Stimulated activated CD4-positive, alpha-beta T cell treated with anti-CD3 and anti-CD28 coated beads, Interleukin-4, amount 100 ng/mL, for 4 hours (primary cell): ENCODE measurements at regions not wholly inside any gene's neighbourhood (a gene's known extent, or its start where the extent isn't known, plus 50 kb on each side); places are given as distances from the start of the nearest gene placed in this dataset.

ENCODE experiments used
- DNase-seq, 2 experiments: peaks; one replicate each; pipeline ENCODE4 v3.0.0-alpha.2; 2020

DNA sequence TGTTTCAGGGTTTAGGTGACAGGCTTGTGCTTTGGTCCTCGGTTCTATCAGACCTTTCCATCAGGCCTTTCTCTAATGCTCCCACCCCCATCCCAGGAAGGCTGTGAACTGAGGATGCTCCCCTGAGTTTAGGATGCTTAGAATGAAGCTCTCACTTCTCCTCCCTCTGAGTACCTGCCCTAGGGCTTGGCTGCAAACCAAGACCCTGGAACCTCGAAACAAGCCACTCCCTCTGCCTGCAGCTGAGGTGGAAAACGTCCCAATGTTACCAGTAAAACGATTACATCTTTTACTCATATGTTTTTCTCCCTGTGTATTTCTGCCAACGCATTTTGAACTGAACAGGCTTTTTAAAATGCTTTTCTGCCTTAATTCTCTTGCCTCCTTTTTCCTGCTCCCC, 54.5 kb upstream of the BMAL1 start:
- no peak for DNase-seq

DNA sequence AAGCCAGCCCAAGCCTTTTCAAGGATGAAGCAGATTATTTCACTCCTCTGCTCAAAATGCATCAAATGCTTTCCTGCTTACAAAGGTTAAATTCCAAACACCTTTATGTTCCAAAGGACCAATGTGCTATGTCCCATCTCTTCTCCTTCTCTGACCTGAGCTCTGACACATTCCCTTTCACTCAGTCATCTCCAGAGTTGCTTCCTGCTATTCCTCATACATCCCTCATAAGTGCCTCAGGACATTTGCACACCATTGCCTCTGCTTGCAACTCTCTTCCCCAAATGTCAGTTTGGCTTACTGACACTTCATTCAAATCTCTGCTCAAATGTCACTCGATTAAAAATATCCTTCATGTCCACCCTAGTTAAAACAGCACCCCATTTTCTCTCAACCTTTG, 53.3 kb upstream of the BMAL1 start:
- DNase-seq: no peak

DNA sequence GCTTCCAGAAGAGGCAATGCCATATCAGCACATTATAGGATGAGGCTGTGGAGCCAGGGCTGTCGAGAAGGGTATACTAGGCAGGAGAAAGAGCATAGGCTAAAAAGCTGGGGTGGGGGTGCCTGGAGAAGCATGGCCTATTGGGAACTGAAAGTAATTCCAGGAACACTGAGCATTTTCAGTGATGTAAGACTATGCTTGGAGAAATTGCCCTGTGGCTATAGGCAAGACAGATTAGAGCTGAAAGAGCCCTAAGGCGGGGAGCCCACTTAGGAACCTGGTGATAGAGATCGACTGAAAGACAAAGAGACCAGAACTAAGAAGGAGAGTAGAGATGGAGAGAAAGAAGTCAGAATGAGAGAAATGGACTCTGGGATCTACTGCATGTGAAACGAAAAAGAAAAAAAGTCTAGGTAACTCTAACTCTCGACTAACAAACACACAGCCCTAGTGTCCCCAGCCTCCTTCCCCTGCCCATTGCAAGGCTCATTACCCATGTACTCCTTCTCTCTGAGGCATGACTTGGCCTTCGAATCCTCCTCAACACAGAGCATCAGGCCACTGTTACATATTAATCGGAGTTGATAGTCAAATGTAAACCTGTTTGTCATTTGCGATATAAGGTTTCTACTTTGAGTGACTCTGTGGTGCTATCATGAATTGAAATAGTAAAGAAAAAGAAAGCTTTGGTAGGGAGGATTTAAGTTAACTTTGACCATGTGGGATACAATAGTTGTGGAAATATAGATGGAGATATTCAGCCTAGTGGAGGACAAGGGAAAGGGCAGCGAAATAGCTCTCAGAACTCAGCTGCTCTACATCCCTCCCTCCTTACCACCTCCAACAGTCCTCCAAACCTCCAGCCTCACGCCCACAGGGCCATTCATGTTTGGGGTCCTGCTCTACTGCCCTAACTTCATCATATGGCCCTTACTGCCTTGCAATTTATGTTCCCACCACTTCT, 52.3 kb upstream of the BMAL1 start:
- no peak for DNase-seq

DNA sequence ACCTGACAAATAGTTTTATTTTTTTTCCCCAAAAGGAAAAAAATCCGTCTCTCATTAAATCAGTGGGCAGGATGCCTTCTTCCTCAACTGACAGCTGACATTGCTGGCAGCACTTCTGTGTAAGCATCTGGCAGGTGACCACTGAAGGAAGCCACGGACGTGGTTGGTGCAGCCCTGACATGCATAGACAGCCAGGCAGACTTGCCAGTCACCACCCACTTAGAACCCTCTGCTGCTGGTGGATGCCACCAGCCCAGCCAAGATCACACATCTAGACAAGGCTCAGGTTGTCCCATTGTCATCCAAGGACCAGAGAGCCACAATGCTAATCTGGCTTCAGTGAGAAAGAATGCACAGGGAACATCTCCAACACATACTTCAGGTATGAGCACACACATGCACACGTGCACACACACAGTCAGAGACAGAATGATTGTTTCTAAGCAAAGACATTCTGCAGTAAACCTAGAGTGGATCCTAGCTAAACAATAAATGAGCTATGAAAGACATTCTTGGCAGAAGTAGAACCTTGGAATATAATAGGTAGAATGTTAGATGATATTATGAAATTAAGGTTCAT, 49.8 kb upstream of the BMAL1 start:
- DNase-seq: no peak
